GM15510 (cell line): ENCODE measurements at regions not wholly inside any gene's neighbourhood (a gene's known extent, or its start where the extent isn't known, plus 50 kb on each side); places are given as distances from the start of the nearest gene placed in this dataset.

Experiments
- POLR2A ChIP-seq: IDR thresholded peaks from 3 replicates; pipeline ENCODE4 v1.6.1; 2011; ENCODE audit warnings: borderline replicate concordance; ENCODE audit not compliant: insufficient read length; ENCODE audit errors: extremely low read depth

- TF ChIP-seq POLR2A = no peak
Observed at GRCh38 chr12:92558215-92558773, 144.5 kb upstream of the PLEKHG7 start.

GRCh38 chr12:92557422-92557724, 145.4 kb upstream of the PLEKHG7 start:
- TF ChIP-seq POLR2A = no peak

- TF ChIP-seq POLR2A = peak; percentile 49
Observed at GRCh38 chr12:92556637-92557421, 146.0 kb upstream of the PLEKHG7 start.

GRCh38 chr12:92556141-92556540, 146.6 kb upstream of the PLEKHG7 start:
- no peak for TF ChIP-seq POLR2A

- TF ChIP-seq POLR2A = no peak
Observed at GRCh38 chr12:92554158-92555073, 148.4 kb upstream of the PLEKHG7 start.

- TF ChIP-seq POLR2A = peak; percentile 23
Observed at GRCh38 chr12:92553389-92553788, 149.4 kb upstream of the PLEKHG7 start.

GRCh38 chr12:92552412-92553108, 150.2 kb upstream of the PLEKHG7 start:
- no peak for TF ChIP-seq POLR2A

GRCh38 chr12:92551853-92552397, 150.9 kb upstream of the PLEKHG7 start:
- TF ChIP-seq POLR2A = peak; percentile 47

GRCh38 chr12:92551210-92551609, 151.6 kb upstream of the PLEKHG7 start:
- no peak for TF ChIP-seq POLR2A

- no peak for TF ChIP-seq POLR2A
Observed at GRCh38 chr12:92550661-92551060, 152.1 kb upstream of the PLEKHG7 start.

GRCh38 chr12:92550254-92550653, 152.5 kb upstream of the PLEKHG7 start:
- TF ChIP-seq POLR2A = no peak

GRCh38 chr12:92549516-92549915, 153.3 kb upstream of the PLEKHG7 start:
- TF ChIP-seq POLR2A = no peak

- no peak for TF ChIP-seq POLR2A
Observed at GRCh38 chr12:92547906-92548305, 154.9 kb upstream of the PLEKHG7 start.

- TF ChIP-seq POLR2A = no peak
Observed at GRCh38 chr12:92547420-92547819, 155.4 kb upstream of the PLEKHG7 start.

GRCh38 chr12:92546635-92547348, 156.0 kb upstream of the PLEKHG7 start:
- TF ChIP-seq POLR2A = no peak

- no peak for TF ChIP-seq POLR2A
Observed at GRCh38 chr12:92546259-92546634, 156.5 kb upstream of the PLEKHG7 start.
